ENCODE measurements at regions not wholly inside any gene's neighbourhood (a gene's known extent, or its start where the extent isn't known, plus 50 kb on each side); places are given as distances from the start of the nearest gene placed in this dataset.

DNA sequence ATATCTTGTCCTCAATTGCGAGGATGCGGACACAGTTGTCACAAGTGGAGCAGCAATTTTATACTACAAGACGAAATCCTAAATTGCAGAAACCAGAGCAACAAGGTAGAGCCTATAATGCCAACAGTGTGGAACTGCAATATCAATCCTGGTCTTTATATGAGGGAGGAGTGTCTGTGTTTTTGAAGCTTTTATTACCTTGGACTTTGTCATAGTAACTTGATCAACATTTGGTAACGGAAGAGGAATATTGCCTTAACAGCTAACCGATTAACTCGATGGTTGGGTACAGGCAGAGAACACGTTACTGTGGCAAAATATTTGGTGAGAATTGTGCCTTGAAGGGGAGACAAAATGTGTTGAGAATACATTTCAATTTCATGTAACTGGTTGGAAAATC lies 661.5 kb downstream of the FGF9 start:
- no peaks in the 10 kb centered on the region for H3K27me3 ChIP-seq
- no peak for ATAC-seq

DNA sequence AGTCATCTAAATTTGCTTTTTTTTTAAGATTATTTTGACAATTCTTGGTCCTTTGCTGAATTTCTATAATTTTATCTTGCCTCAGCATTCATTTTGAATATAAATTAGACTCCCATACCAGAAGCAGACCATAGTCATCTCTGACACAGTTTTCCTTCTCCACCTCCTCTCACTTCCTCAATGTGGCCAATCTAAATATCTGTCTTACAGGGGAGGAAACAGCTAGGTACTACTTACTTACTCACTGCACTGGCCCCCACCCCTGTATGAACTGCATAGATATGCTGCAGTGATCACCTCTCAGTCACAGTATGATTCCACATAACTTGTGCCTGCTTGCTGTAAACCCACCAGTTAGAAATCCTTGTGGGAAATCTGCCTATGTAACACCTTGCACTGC lies 665.6 kb downstream of the FGF9 start:
- no peak for ATAC-seq
- H3K27me3 ChIP-seq, result no peaks in the 10 kb centered on the region
- no peaks in the 10 kb centered on the region for H3K4me1 ChIP-seq
- no peak overlapping the region for H3K27ac ChIP-seq
- no peak overlapping the region for H3K4me3 ChIP-seq
- TF ChIP-seq, protein P1, sequence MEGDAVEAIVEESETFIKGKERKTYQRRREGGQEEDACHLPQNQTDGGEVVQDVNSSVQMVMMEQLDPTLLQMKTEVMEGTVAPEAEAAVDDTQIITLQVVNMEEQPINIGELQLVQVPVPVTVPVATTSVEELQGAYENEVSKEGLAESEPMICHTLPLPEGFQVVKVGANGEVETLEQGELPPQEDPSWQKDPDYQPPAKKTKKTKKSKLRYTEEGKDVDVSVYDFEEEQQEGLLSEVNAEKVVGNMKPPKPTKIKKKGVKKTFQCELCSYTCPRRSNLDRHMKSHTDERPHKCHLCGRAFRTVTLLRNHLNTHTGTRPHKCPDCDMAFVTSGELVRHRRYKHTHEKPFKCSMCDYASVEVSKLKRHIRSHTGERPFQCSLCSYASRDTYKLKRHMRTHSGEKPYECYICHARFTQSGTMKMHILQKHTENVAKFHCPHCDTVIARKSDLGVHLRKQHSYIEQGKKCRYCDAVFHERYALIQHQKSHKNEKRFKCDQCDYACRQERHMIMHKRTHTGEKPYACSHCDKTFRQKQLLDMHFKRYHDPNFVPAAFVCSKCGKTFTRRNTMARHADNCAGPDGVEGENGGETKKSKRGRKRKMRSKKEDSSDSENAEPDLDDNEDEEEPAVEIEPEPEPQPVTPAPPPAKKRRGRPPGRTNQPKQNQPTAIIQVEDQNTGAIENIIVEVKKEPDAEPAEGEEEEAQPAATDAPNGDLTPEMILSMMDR (IDR thresholded peaks at IDR 0.05), result no peak
- no peak for TF ChIP-seq POLR2A (IDR thresholded peaks at IDR 0.05)
- peaks cover 0 to 10% (median 0%) of the 10 kb centered on the region in 12 donors for H3K9me3 ChIP-seq
- H3K36me3 ChIP-seq, result no peaks in the 10 kb centered on the region
- intact Hi-C loops (cut with DNase I), result no loop called here
- no peak for DNase-seq

More for the DNA sequence above, 661.5 kb downstream of the FGF9 start:
- no peak for TF ChIP-seq POLR2A (IDR thresholded peaks at IDR 0.05)
- TF ChIP-seq, protein P1 (IDR thresholded peaks at IDR 0.05), result no peak
- intact Hi-C loops (cut with DNase I), result loop anchor here in 1 of 10 donors (2.0 kb wide), 1 partner anchor 56 kb away; no protein-coding TSS in a partner anchor
- H3K36me3 ChIP-seq, result no peaks in the 10 kb centered on the region
- DNase-seq, result no peak
- peaks cover 0 to 2% (median 0%) of the 10 kb centered on the region in 12 donors for H3K9me3 ChIP-seq
- WGBS, 4 donors, result 89 to 94% (median 90%) methylated on average over 7 of the region's 7 CpGs
- H3K4me1 ChIP-seq, result no peaks in the 10 kb centered on the region
- no peak overlapping the region for H3K27ac ChIP-seq
- H3K4me3 ChIP-seq, result no peak overlapping the region

DNA sequence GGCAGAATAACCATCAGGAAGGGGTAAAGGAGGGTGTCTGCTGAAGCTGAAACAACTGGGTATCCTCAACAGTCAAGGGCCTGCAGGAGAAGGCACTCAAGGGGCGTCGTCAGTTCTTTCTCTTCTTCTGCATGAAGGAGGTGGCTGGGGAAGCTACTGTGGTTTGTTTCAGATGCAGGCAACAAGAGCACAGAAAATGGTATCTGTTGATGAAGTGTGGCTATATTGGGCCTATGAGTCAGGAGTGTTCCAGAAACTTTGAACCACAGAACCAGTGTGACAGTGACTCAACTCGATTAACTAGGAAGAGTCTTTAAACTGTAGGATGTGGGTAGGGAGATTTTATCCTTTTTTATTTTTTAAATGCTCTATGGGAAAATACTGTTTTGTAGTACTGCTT lies 686.3 kb downstream of the FGF9 start:
- TF ChIP-seq, protein P1 (IDR thresholded peaks at IDR 0.05), result no peak
- no peak for TF ChIP-seq POLR2A (IDR thresholded peaks at IDR 0.05)
- peaks cover 0 to 22% (median 0%) of the 10 kb centered on the region in 12 donors for H3K9me3 ChIP-seq
- ATAC-seq (peak; percentile 88 to 97 (median 95)), DNase-seq (peak in 3 of 5 donors; percentile 18 to 26 (median 19))
- no peaks in the 10 kb centered on the region for H3K36me3 ChIP-seq
- no peak overlapping the region for H3K4me3 ChIP-seq
- H3K27me3 ChIP-seq, result no peaks in the 10 kb centered on the region
- 46 to 57% (median 50%) methylated on average over 3 of the region's 3 CpGs for WGBS, 4 donors
- peak overlapping the region in 11 of 12 donors; percentile 10 to 81 (median 51) for H3K27ac ChIP-seq
- intact Hi-C loops (cut with DNase I), result loop anchor here in 1 of 10 donors (1.0 kb wide), 1 partner anchor 70 kb away; no protein-coding TSS in a partner anchor
- H3K4me1 ChIP-seq, result peaks cover 0 to 6% (median 0%) of the 10 kb centered on the region in 12 donors

DNA sequence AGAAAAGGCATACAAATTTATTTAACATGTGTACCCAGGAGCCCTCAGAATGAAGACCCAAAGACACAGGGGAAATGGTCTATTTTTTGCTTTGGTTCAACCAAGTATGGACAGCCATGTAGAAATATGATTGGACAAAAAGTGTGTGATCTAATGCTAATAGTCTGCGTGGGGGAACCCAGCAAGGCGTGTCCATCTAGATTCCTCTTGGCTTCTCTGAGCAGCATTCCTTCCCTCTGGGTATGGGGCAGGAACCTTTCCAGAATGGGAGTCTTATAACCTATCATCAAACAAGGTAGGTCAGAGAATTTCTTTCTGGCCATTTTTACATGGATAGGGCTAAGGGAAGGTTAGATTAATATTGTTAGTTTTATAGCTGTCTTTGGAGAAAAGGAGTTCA lies 698.2 kb downstream of the FGF9 start:
- TF ChIP-seq, protein P1 (IDR thresholded peaks at IDR 0.05), result no peak
- no peak for TF ChIP-seq POLR2A (IDR thresholded peaks at IDR 0.05)
- Histone ChIP-seq H3K4me1 (no peaks in the 10 kb centered on the region), H3K9me3 (peaks cover 0 to 42% (median 20%) of the 10 kb centered on the region in 12 donors), H3K36me3 (no peaks in the 10 kb centered on the region), H3K27me3 (no peaks in the 10 kb centered on the region), H3K4me3 (no peak overlapping the region), H3K27ac (no peak overlapping the region)
- intact Hi-C loops (cut with DNase I), result no loop called here
- DNase-seq, result no peak
- 80 to 86% (median 83%) methylated on average over 2 of the region's 2 CpGs for WGBS, 4 donors
- ATAC-seq, result no peak
